ENCODE measurements at regions not wholly inside any gene's neighbourhood (a gene's known extent, or its start where the extent isn't known, plus 50 kb on each side); places are given as distances from the start of the nearest gene placed in this dataset.

GRCh38 chr5:157956271-157956885 lies 97.4 kb upstream of the CLINT1 start:
- Histone ChIP-seq H3K9me1 (ENCODE audit: control insufficient read depth, extremely low read depth, insufficient read depth, low read length) (no peaks in the 10 kb centered on the region), H3K4me2 (ENCODE audit: control insufficient read depth, extremely low read depth, insufficient read depth, low read depth, low read length) (no peak overlapping the region), H3K4me1 (ENCODE audit: control insufficient read depth, extremely low read depth, insufficient read depth, low read length) (no peaks in the 10 kb centered on the region), H3K9ac (ENCODE audit: control insufficient read depth, extremely low read depth, insufficient read depth, low read length) (no peak overlapping the region), H3K27ac (ENCODE audit: control insufficient read depth, insufficient read depth, low read length) (no peak overlapping the region), H3K79me2 (ENCODE audit: control insufficient read depth, insufficient read depth, low read length) (no peaks in the 10 kb centered on the region), H3K9me3 (ENCODE audit: control insufficient read depth, low read depth, low read length) (no peaks in the 10 kb centered on the region), H3K27me3 (ENCODE audit: control insufficient read depth, extremely low read depth, insufficient read depth, low read length) (no peaks in the 10 kb centered on the region), H2AFZ (ENCODE audit: control insufficient read depth, low read length) (no peak overlapping the region), H4K20me1 (ENCODE audit: control insufficient read depth, extremely low read depth, insufficient read depth, low read length) (no peaks in the 10 kb centered on the region), H3K4me3 (ENCODE audit: control insufficient read depth in 2 of 3, extremely low read depth in 1 of 3, insufficient read depth in 2 of 3, low read depth in 1 of 3, low read length in 3 of 3) (no peak overlapping the region), H3K36me3 (ENCODE audit: control insufficient read depth in 2 of 2, extremely low read depth in 1 of 2, insufficient read depth in 2 of 2, low read length in 2 of 2) (no peaks in the 10 kb centered on the region)
- DNase-seq (ENCODE audit: low read depth, low spot score): no peak
- dilution Hi-C loops (cut with MboI; ENCODE audit: extremely low pct_ligation_motif_present, low sequenced_read_pairs): no loop called here
- no peak for FAIRE-seq
- TF ChIP-seq, protein P1, sequence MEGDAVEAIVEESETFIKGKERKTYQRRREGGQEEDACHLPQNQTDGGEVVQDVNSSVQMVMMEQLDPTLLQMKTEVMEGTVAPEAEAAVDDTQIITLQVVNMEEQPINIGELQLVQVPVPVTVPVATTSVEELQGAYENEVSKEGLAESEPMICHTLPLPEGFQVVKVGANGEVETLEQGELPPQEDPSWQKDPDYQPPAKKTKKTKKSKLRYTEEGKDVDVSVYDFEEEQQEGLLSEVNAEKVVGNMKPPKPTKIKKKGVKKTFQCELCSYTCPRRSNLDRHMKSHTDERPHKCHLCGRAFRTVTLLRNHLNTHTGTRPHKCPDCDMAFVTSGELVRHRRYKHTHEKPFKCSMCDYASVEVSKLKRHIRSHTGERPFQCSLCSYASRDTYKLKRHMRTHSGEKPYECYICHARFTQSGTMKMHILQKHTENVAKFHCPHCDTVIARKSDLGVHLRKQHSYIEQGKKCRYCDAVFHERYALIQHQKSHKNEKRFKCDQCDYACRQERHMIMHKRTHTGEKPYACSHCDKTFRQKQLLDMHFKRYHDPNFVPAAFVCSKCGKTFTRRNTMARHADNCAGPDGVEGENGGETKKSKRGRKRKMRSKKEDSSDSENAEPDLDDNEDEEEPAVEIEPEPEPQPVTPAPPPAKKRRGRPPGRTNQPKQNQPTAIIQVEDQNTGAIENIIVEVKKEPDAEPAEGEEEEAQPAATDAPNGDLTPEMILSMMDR (optimal IDR thresholded peaks at IDR 0.05 in 1 of 3, IDR thresholded peaks at IDR 0.05 in 1 of 3, conservative IDR thresholded peaks at IDR 0.05 in 1 of 3; ENCODE audit: extremely low read depth in 1 of 3, insufficient read depth in 2 of 3, low read length in 3 of 3): no peak
- TF ChIP-seq EZH2 (IDR thresholded peaks at IDR 0.05; ENCODE audit: low read length): no peak

DNA sequence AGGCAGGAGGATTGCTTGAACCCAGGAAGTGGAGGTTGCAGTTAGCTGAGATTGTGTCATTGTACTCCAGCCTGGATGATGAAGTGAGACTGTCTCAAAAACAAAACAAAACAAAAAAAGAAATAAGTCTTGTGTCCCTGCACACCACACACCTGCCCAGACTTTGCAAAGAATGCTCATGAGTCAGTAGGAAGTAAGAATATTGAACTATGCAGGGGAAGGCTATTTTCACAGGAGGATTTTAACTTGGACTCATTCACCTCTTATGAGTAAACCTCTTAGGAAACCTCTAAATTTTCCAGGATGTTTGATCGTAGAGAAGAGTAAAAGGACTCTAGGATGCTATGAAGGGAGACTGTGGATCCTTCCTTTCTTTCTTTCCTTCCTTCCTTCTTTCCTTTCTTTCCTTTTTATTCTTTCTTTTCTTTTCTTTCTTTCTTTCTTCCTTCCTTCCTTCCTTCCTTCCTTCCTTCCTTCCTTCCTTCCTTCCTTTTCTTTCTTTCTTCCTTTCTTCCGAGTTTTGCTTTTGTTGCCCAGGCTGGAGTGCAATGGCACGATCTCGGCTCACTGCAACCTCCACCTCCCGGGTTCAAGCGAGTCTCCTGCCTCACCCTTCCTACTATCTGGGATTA lies 96.7 kb upstream of the CLINT1 start:
- no peak for TF ChIP-seq EZH2 (IDR thresholded peaks at IDR 0.05; ENCODE audit: low read length)
- TF ChIP-seq, protein P1 (optimal IDR thresholded peaks at IDR 0.05 in 1 of 3, IDR thresholded peaks at IDR 0.05 in 1 of 3, conservative IDR thresholded peaks at IDR 0.05 in 1 of 3; ENCODE audit: extremely low read depth in 1 of 3, insufficient read depth in 2 of 3, low read length in 3 of 3): no peak
- FAIRE-seq (peak; percentile 53), DNase-seq (ENCODE audit: low read depth, low spot score) (peak; percentile 32)
- H3K79me2 ChIP-seq (ENCODE audit: control insufficient read depth, insufficient read depth, low read length): no peaks in the 10 kb centered on the region
- H3K9ac ChIP-seq (ENCODE audit: control insufficient read depth, extremely low read depth, insufficient read depth, low read length): no peak overlapping the region
- dilution Hi-C loops (cut with MboI; ENCODE audit: extremely low pct_ligation_motif_present, low sequenced_read_pairs): no loop called here
- H2AFZ ChIP-seq (ENCODE audit: control insufficient read depth, low read length): no peak overlapping the region
- no peak overlapping the region for H3K4me2 ChIP-seq (ENCODE audit: control insufficient read depth, extremely low read depth, insufficient read depth, low read depth, low read length)
- no peaks in the 10 kb centered on the region for H4K20me1 ChIP-seq (ENCODE audit: control insufficient read depth, extremely low read depth, insufficient read depth, low read length)
- H3K9me3 ChIP-seq (ENCODE audit: control insufficient read depth, low read depth, low read length): no peaks in the 10 kb centered on the region
- H3K27ac ChIP-seq (ENCODE audit: control insufficient read depth, insufficient read depth, low read length): no peak overlapping the region
- no peaks in the 10 kb centered on the region for H3K4me1 ChIP-seq (ENCODE audit: control insufficient read depth, extremely low read depth, insufficient read depth, low read length)
- H3K27me3 ChIP-seq (ENCODE audit: control insufficient read depth, extremely low read depth, insufficient read depth, low read length): no peaks in the 10 kb centered on the region
- H3K9me1 ChIP-seq (ENCODE audit: control insufficient read depth, extremely low read depth, insufficient read depth, low read length): no peaks in the 10 kb centered on the region
- H3K4me3 ChIP-seq (ENCODE audit: control insufficient read depth in 2 of 3, extremely low read depth in 1 of 3, insufficient read depth in 2 of 3, low read depth in 1 of 3, low read length in 3 of 3): no peak overlapping the region
- H3K36me3 ChIP-seq (ENCODE audit: control insufficient read depth in 2 of 2, extremely low read depth in 1 of 2, insufficient read depth in 2 of 2, low read length in 2 of 2): no peaks in the 10 kb centered on the region

Data from keratinocyte (primary cell).